ENCODE measurements at regions not wholly inside any gene's neighbourhood (a gene's known extent, or its start where the extent isn't known, plus 50 kb on each side); places are given as distances from the start of the nearest gene placed in this dataset.
"Not testable (repeated sequence)": the region's sequence is repeated elsewhere in the genome, so short reads cannot be mapped to it uniquely, and the experiment has no call there.

DNA sequence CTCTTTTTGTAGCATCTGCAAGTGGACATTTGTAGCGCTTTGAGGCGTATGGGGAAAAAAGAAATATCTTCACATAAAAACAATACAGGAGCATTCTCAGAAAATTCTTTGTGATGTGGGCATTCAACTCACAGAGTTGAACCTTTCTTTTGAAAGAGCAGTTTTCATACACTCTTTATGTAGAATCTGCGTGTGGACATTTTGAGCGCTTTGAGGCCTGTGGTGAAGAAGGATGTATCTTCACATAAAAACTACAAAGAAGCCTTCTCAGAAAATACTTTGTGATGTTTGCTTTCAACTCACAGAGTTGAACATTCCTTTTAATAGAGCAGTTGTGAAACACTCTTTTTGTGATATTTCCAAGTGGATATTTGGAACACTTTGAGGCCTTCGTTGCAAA, 598.4 kb upstream of the ZNF337 start:
- Histone ChIP-seq H3K4ac (ENCODE audit: low read depth, low read length) (no peak overlapping the region), H3K27me3 (ENCODE audit: insufficient read depth, low read length) (no peaks in the 10 kb centered on the region), H3K4me2 (ENCODE audit: low read length) (no peak overlapping the region), H3K9me3 (ENCODE audit: insufficient read depth, low read depth, low read length) (no peaks in the 10 kb centered on the region), H2BK120ac (ENCODE audit: insufficient read depth, low read length, poor library complexity) (no peak overlapping the region), H3K79me1 (ENCODE audit: low read length) (no peaks in the 10 kb centered on the region), H3K18ac (ENCODE audit: low read length) (no peak overlapping the region), H4K91ac (ENCODE audit: low read depth, low read length) (no peak overlapping the region), H3K4me3 (ENCODE audit: low read depth, low read length) (no peak overlapping the region), H2AK5ac (ENCODE audit: low read length) (no peak overlapping the region), H4K12ac (ENCODE audit: low read depth, low read length) (no peak overlapping the region), H3K27ac (ENCODE audit: low read depth, low read length) (no peak overlapping the region), H3K4me1 (ENCODE audit: control insufficient read depth in 1 of 2, insufficient read depth in 2 of 2, low read length in 2 of 2) (no peaks in the 10 kb centered on the region), H4K8ac (ENCODE audit: low read depth, low read length) (no peak overlapping the region), H3K23ac (ENCODE audit: low read length) (no peak overlapping the region), H3K14ac (ENCODE audit: low read length) (no peak overlapping the region), H2AFZ (ENCODE audit: insufficient read depth, low read length, poor library complexity) (no peak overlapping the region), H3K79me2 (ENCODE audit: control insufficient read depth, insufficient read depth, low read length, poor library complexity) (no peaks in the 10 kb centered on the region), H2BK5ac (ENCODE audit: low read depth, low read length, poor library complexity) (no peak overlapping the region), H3K9ac (ENCODE audit: low read length) (no peak overlapping the region), H3K36me3 (ENCODE audit: control insufficient read depth in 1 of 2, insufficient read depth in 2 of 2, low read length in 2 of 2) (no peaks in the 10 kb centered on the region), H2BK12ac (ENCODE audit: low read length) (no peak overlapping the region)
- DNase-seq = no peak
- WGBS (ENCODE audit: extremely low coverage, insufficient coverage, insufficient read length) = no CpG with 5 or more reads among the region's 5 CpGs

DNA sequence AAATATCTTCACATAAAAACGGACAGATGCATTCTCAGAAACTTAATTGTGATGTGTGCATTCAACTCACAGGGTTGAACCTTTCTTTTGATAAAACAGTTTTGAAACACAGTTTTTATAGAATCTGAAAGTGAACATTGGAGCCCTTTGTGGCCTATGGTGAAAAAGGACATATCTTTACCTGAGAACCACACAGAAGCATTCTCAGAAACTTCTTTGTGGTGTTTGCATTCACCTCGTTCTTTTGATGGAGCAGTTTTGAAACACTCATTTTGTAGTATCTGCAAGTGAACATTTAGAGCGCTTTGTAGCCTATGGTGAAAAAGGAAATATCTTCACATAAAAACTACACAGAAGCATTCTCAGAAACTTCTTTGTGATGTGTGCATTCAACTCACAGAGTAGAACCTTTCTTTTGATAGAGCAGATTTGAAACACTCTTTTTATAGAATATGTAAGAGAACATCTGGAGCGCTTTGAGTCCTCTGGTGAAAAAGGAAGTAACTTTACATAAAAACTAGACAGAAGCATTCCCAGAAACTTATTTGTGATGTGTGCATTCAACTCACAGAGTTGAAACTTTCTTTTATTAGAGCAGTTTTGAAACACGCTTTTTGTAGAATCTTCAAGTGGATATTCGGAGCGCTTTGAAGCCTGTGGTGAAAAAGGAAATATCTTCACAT, 591.9 kb upstream of the ZNF337 start:
- not testable (repeated sequence) for H2BK12ac ChIP-seq (ENCODE audit: low read length); H3K4me3 ChIP-seq (ENCODE audit: low read depth, low read length)

DNA sequence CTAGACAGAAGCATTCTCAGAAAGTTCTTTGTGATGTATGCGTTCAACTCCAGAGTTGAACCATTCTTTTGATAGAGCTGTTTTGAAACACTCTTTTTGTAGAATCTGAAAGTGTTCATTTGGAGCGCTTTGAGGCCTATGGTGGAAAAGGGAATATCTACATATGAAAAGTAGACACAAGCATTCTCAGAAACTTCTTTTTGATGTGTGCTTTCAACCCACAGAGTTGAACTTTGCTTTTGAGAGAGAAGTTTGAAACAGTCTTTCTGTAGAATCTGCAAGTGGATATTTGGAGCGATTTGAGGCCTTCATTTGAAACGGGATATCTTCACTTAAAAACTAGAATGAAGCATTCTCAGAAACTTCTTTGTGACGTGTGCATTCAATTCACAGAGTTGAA, 582.6 kb upstream of the ZNF337 start:
- no peak overlapping the region for H3K4ac ChIP-seq (ENCODE audit: low read depth, low read length)
- no peak overlapping the region for H2BK5ac ChIP-seq (ENCODE audit: low read depth, low read length, poor library complexity)
- H4K12ac ChIP-seq (ENCODE audit: low read depth, low read length) = no peak overlapping the region
- no peaks in the 10 kb centered on the region for H3K9me3 ChIP-seq (ENCODE audit: insufficient read depth, low read depth, low read length)
- H3K9ac ChIP-seq (ENCODE audit: low read length) = no peak overlapping the region
- no peaks in the 10 kb centered on the region for H3K4me1 ChIP-seq (ENCODE audit: control insufficient read depth in 1 of 2, insufficient read depth in 2 of 2, low read length in 2 of 2)
- no peaks in the 10 kb centered on the region for H3K79me2 ChIP-seq (ENCODE audit: control insufficient read depth, insufficient read depth, low read length, poor library complexity)
- no peak overlapping the region for H3K18ac ChIP-seq (ENCODE audit: low read length)
- no peak overlapping the region for H3K4me2 ChIP-seq (ENCODE audit: low read length)
- H4K8ac ChIP-seq (ENCODE audit: low read depth, low read length) = no peak overlapping the region
- H3K14ac ChIP-seq (ENCODE audit: low read length) = no peak overlapping the region
- H4K91ac ChIP-seq (ENCODE audit: low read depth, low read length) = no peak overlapping the region
- H3K36me3 ChIP-seq (ENCODE audit: control insufficient read depth in 1 of 2, insufficient read depth in 2 of 2, low read length in 2 of 2) = no peaks in the 10 kb centered on the region
- H2AFZ ChIP-seq (ENCODE audit: insufficient read depth, low read length, poor library complexity) = no peak overlapping the region
- H3K79me1 ChIP-seq (ENCODE audit: low read length) = no peaks in the 10 kb centered on the region
- H2AK5ac ChIP-seq (ENCODE audit: low read length) = no peak overlapping the region
- no peak overlapping the region for H3K23ac ChIP-seq (ENCODE audit: low read length)
- H3K4me3 ChIP-seq (ENCODE audit: low read depth, low read length) = no peak overlapping the region
- no CpG with 5 or more reads among the region's 5 CpGs for WGBS (ENCODE audit: extremely low coverage, insufficient coverage, insufficient read length)
- no peak overlapping the region for H3K27ac ChIP-seq (ENCODE audit: low read depth, low read length)
- no peaks in the 10 kb centered on the region for H3K27me3 ChIP-seq (ENCODE audit: insufficient read depth, low read length)
- no peak for DNase-seq
- H2BK120ac ChIP-seq (ENCODE audit: insufficient read depth, low read length, poor library complexity) = no peak overlapping the region
- no peak overlapping the region for H2BK12ac ChIP-seq (ENCODE audit: low read length)

More for the DNA sequence above, 591.9 kb upstream of the ZNF337 start:
- H2BK5ac ChIP-seq (ENCODE audit: low read depth, low read length, poor library complexity); H3K9me3 ChIP-seq (ENCODE audit: insufficient read depth, low read depth, low read length); H3K79me1 ChIP-seq (ENCODE audit: low read length); H3K4me1 ChIP-seq (ENCODE audit: control insufficient read depth in 1 of 2, insufficient read depth in 2 of 2, low read length in 2 of 2); H3K4me2 ChIP-seq (ENCODE audit: low read length); H2AK5ac ChIP-seq (ENCODE audit: low read length); H4K8ac ChIP-seq (ENCODE audit: low read depth, low read length); H3K36me3 ChIP-seq (ENCODE audit: control insufficient read depth in 1 of 2, insufficient read depth in 2 of 2, low read length in 2 of 2); H3K9ac ChIP-seq (ENCODE audit: low read length); H4K12ac ChIP-seq (ENCODE audit: low read depth, low read length); H3K27me3 ChIP-seq (ENCODE audit: insufficient read depth, low read length); H2AFZ ChIP-seq (ENCODE audit: insufficient read depth, low read length, poor library complexity); H3K23ac ChIP-seq (ENCODE audit: low read length); DNase-seq; H3K14ac ChIP-seq (ENCODE audit: low read length); H3K18ac ChIP-seq (ENCODE audit: low read length); H3K27ac ChIP-seq (ENCODE audit: low read depth, low read length); H2BK120ac ChIP-seq (ENCODE audit: insufficient read depth, low read length, poor library complexity); H3K79me2 ChIP-seq (ENCODE audit: control insufficient read depth, insufficient read depth, low read length, poor library complexity); H3K4ac ChIP-seq (ENCODE audit: low read depth, low read length); H4K91ac ChIP-seq (ENCODE audit: low read depth, low read length): not testable (repeated sequence)
- no CpG with 5 or more reads among the region's 7 CpGs for WGBS (ENCODE audit: extremely low coverage, insufficient coverage, insufficient read length)

DNA sequence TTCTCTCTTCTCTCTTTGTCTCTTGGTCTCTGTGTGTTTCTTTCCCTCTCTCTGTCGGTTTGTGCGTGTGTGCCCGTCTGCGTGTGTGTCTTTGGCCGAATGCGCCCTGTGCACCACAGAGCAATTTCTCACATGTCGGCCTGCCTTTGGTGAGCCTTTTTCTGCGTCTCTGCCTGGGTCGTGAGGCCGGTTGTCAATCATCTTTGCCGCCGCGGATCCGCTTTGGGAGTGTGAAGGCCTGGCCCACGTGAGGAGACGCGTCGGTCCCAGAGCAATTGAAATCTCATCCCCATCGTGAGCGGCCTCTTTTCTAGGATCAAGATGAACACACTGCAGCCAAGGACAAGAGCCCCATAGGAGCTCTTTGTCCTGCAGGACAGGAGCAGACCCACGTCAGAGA, 580.7 kb upstream of the ZNF337 start:
- WGBS (ENCODE audit: extremely low coverage, insufficient coverage, insufficient read length) = no CpG with 5 or more reads among the region's 21 CpGs
- Histone ChIP-seq H3K23ac (ENCODE audit: low read length) (no peak overlapping the region), H2BK12ac (ENCODE audit: low read length) (no peak overlapping the region), H3K4me2 (ENCODE audit: low read length) (no peak overlapping the region), H3K14ac (ENCODE audit: low read length) (no peak overlapping the region), H2AK5ac (ENCODE audit: low read length) (no peak overlapping the region), H4K12ac (ENCODE audit: low read depth, low read length) (no peak overlapping the region), H3K27ac (ENCODE audit: low read depth, low read length) (no peak overlapping the region), H3K79me2 (ENCODE audit: control insufficient read depth, insufficient read depth, low read length, poor library complexity) (no peaks in the 10 kb centered on the region), H4K91ac (ENCODE audit: low read depth, low read length) (no peak overlapping the region), H3K79me1 (ENCODE audit: low read length) (no peaks in the 10 kb centered on the region), H3K36me3 (ENCODE audit: control insufficient read depth in 1 of 2, insufficient read depth in 2 of 2, low read length in 2 of 2) (no peaks in the 10 kb centered on the region), H4K8ac (ENCODE audit: low read depth, low read length) (no peak overlapping the region), H3K4me3 (ENCODE audit: low read depth, low read length) (no peak overlapping the region), H3K9me3 (ENCODE audit: insufficient read depth, low read depth, low read length) (no peaks in the 10 kb centered on the region), H3K9ac (ENCODE audit: low read length) (no peak overlapping the region), H2BK120ac (ENCODE audit: insufficient read depth, low read length, poor library complexity) (no peak overlapping the region), H3K18ac (ENCODE audit: low read length) (no peak overlapping the region), H2AFZ (ENCODE audit: insufficient read depth, low read length, poor library complexity) (no peak overlapping the region), H2BK5ac (ENCODE audit: low read depth, low read length, poor library complexity) (no peak overlapping the region), H3K27me3 (ENCODE audit: insufficient read depth, low read length) (no peaks in the 10 kb centered on the region), H3K4me1 (ENCODE audit: control insufficient read depth in 1 of 2, insufficient read depth in 2 of 2, low read length in 2 of 2) (no peaks in the 10 kb centered on the region), H3K4ac (ENCODE audit: low read depth, low read length) (no peak overlapping the region)
- DNase-seq = no peak
